Progenitor cell of endocrine pancreas (in vitro differentiated cells): ENCODE measurements at regions not wholly inside any gene's neighbourhood (a gene's known extent, or its start where the extent isn't known, plus 50 kb on each side); places are given as distances from the start of the nearest gene placed in this dataset.

ENCODE experiments used
- DNase-seq: peaks from one replicate; pipeline ENCODE4 v3.0.0; 2021; ENCODE audit warnings: low spot score; ENCODE audit not compliant: unreplicated experiment
- H3K27ac Mint-ChIP-seq: 2 replicates; pipeline ENCODE4 v1.8.0; 2021; ENCODE audit warnings: mild to moderate bottlenecking, moderate library complexity, mixed read lengths
- H3K27me3 Mint-ChIP-seq: 2 replicates; pipeline ENCODE4 v1.8.0; 2021; ENCODE audit warnings: mixed read lengths
- H3K36me3 Mint-ChIP-seq: 2 replicates; pipeline ENCODE4 v1.8.0; 2022; ENCODE audit warnings: mixed read lengths; ENCODE audit not compliant: insufficient read depth
- H3K4me1 Mint-ChIP-seq: 2 replicates; pipeline ENCODE4 v1.8.0; 2021; ENCODE audit warnings: low read depth, mixed read lengths
- H3K4me3 Mint-ChIP-seq: 2 replicates; pipeline ENCODE4 v1.8.0; 2021; ENCODE audit warnings: low read depth, mild to moderate bottlenecking, moderate library complexity, mixed read lengths
- H3K9me3 Mint-ChIP-seq: 2 replicates; pipeline ENCODE4 v1.8.0; 2021; ENCODE audit warnings: low read depth, mixed read lengths
- TF ChIP-seq, protein P1 (sequence below): fragments of 200-600 bp; sonication (generic); IDR thresholded peaks from one replicate; pipeline ENCODE4 v1.5.0; 2021; ENCODE audit warnings: antibody characterized with exemption, mild to moderate bottlenecking; ENCODE audit not compliant: unreplicated experiment

DNA sequence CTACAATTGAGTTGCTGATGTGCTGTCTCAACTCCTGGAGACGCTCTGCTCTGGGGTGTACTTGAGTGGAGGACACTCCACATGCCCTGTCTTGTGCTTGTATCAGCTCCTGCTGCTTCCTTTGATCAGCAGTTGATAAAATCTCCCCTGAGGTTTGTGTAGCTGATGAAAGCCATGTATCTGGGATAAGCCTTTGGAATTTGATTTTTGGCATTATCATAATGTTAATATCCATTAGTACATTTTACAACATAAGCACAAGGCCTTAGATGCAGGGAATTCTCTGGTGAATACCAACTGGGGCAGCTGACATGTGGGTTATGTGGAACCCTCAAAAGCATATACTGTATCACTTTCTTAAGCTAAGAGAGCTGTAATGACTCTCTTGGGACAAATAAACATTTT is 222.7 kb upstream of the ITGA4 start:
- Mint-ChIP-seq H3K27ac (no peak overlapping the region), H3K36me3 (no peaks in the 10 kb centered on the region), H3K4me1 (no peaks in the 10 kb centered on the region), H3K27me3 (no peaks in the 10 kb centered on the region), H3K9me3 (no peaks in the 10 kb centered on the region), H3K4me3 (no peak overlapping the region)
- no peak for DNase-seq
- TF ChIP-seq, protein P1, sequence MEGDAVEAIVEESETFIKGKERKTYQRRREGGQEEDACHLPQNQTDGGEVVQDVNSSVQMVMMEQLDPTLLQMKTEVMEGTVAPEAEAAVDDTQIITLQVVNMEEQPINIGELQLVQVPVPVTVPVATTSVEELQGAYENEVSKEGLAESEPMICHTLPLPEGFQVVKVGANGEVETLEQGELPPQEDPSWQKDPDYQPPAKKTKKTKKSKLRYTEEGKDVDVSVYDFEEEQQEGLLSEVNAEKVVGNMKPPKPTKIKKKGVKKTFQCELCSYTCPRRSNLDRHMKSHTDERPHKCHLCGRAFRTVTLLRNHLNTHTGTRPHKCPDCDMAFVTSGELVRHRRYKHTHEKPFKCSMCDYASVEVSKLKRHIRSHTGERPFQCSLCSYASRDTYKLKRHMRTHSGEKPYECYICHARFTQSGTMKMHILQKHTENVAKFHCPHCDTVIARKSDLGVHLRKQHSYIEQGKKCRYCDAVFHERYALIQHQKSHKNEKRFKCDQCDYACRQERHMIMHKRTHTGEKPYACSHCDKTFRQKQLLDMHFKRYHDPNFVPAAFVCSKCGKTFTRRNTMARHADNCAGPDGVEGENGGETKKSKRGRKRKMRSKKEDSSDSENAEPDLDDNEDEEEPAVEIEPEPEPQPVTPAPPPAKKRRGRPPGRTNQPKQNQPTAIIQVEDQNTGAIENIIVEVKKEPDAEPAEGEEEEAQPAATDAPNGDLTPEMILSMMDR, result no peak

DNA sequence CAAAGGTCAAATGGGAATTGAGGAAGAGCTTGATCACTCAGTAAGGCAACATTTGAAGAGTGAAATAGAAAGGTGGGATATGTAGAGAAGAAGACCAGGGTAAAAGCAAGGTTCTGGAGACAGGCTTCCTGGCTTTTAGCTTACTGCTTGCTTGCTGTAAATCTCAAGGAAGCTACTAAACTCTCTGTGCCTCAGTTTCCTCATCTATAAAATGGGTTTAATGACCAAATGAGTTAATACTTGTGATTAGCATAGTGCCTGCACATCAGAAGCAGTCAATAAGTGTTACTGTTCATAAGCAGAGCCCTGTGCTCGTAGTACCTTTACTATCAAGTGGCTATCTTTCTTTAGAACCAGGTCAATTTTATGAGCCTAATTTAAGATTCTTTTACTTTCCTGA is 222.2 kb upstream of the ITGA4 start:
- Mint-ChIP-seq H3K9me3 (no peaks in the 10 kb centered on the region), H3K4me1 (no peaks in the 10 kb centered on the region), H3K4me3 (no peak overlapping the region), H3K36me3 (no peaks in the 10 kb centered on the region), H3K27ac (no peak overlapping the region), H3K27me3 (no peaks in the 10 kb centered on the region)
- no peak for DNase-seq
- TF ChIP-seq, protein P1, result no peak

DNA sequence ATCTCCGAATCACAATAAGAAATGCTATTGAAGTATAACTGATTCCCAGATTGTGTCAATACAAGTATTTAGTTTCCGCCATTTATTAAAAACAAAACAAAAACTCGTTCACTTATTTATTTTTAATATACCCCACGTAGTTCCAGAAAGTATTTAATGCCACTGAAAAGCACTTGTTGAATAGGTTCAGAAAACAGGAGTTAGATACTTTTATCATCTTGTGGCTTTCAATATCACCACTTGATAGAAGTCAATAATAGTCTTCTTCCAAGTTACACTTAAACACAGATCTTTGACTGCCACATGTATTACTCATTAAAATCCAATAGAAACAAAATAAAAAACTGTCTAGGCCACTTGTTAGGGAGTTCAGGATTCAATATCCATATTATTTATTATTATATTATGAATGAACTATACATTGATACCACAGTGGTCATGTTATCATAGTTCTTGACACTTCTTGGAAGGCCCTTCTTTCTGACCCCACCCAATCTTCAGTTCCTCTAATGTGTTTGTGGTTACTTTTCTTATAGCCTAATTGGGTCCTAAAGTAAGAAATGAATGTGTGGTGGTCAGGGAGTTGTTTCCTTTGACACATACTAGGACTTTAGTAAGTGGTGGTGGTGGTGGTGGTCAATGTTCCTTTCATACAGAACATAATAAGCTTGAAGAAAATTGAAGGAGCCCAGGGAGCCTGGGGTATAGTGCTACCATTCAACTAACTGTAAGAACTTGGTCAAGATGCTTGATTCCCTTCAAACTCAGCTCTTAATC is 221.3 kb upstream of the ITGA4 start:
- Mint-ChIP-seq H3K27ac (no peak overlapping the region), H3K4me3 (no peak overlapping the region), H3K36me3 (no peaks in the 10 kb centered on the region), H3K4me1 (no peaks in the 10 kb centered on the region), H3K27me3 (no peaks in the 10 kb centered on the region), H3K9me3 (no peaks in the 10 kb centered on the region)
- TF ChIP-seq, protein P1, result no peak
- no peak for DNase-seq

DNA sequence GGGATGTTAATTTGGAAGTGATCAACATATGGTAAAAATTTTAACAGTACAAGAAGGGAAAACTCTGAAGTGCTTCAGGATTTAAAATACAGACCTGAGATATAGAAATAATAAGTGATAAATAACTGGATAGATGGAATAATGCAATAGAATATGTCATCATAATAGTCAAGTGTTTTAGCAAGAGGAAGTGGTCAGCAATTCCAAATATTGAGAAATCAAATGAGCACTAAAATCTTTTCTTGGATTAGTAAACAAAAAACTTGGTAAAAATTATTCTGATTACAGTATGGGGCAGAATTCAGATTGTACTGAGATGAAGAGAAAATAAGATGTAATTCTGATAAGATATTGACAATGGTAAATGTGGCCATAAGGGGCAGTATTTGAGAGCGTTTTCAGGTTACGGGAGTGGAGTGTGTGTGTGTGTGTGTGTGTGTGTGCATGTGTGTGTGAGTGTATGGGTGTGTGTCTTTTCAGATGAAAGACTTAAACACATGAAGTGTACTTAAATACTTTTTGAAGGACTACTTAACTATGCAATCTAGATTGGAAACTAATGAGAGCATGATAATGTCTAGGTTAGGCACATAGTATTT is 217.9 kb upstream of the ITGA4 start:
- H3K4me3 Mint-ChIP-seq, result no peak overlapping the region
- TF ChIP-seq, protein P1, result no peak
- H3K27me3 Mint-ChIP-seq, result no peaks in the 10 kb centered on the region
- H3K4me1 Mint-ChIP-seq, result no peaks in the 10 kb centered on the region
- no peak for DNase-seq
- no peaks in the 10 kb centered on the region for H3K9me3 Mint-ChIP-seq
- no peak overlapping the region for H3K27ac Mint-ChIP-seq
- H3K36me3 Mint-ChIP-seq, result no peaks in the 10 kb centered on the region

DNA sequence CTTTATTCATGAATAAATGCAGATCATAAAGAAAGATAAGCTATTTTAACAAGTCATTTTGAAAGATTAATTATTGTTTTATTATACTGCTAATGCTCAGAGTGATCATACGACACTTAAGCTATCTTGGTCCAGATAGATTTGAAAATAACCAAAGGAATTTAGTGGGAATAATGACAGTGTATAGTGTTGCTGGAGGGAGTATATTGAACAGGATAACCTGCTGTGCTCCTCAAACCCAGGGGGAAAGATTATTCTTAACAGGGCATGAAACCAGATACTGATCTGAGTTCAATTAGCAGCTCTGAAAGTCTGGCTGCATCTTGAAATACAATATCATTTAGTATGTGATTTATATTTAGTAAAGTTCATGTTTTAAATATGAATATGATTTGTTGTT is 216.3 kb upstream of the ITGA4 start:
- H3K9me3 Mint-ChIP-seq, result no peaks in the 10 kb centered on the region
- H3K36me3 Mint-ChIP-seq, result no peaks in the 10 kb centered on the region
- H3K4me3 Mint-ChIP-seq, result no peak overlapping the region

More for the DNA sequence above, 216.3 kb upstream of the ITGA4 start:
- Mint-ChIP-seq H3K27me3 (no peaks in the 10 kb centered on the region), H3K4me1 (no peaks in the 10 kb centered on the region), H3K27ac (no peak overlapping the region)
- no peak for DNase-seq
- TF ChIP-seq, protein P1, result no peak
